Islet of Langerhans (tissue), 1 donor: ENCODE measurements at regions not wholly inside any gene's neighbourhood (a gene's known extent, or its start where the extent isn't known, plus 50 kb on each side); places are given as distances from the start of the nearest gene placed in this dataset.

ENCODE experiments used
- FAIRE-seq: peaks from one replicate; lab custom pipeline; 2011; peaks lifted over from hg19 to GRCh38; lab: Jason Lieb, UNC

GRCh38 chr15:25955628-25956027 is 92.5 kb upstream of the ATP10A start:
- FAIRE-seq, result no peak

- FAIRE-seq, result no peak
Observed at GRCh38 chr15:25954398-25954797, 91.3 kb upstream of the ATP10A start.

- FAIRE-seq, result no peak
Observed at GRCh38 chr15:25950014-25950413, 86.9 kb upstream of the ATP10A start.

- FAIRE-seq, result peak; percentile 9
Observed at GRCh38 chr15:25947323-25948314, 84.5 kb upstream of the ATP10A start.

- FAIRE-seq, result no peak
Observed at GRCh38 chr15:25946241-25946805, 83.2 kb upstream of the ATP10A start.

GRCh38 chr15:25944386-25944785 is 81.3 kb upstream of the ATP10A start:
- no peak for FAIRE-seq

DNA sequence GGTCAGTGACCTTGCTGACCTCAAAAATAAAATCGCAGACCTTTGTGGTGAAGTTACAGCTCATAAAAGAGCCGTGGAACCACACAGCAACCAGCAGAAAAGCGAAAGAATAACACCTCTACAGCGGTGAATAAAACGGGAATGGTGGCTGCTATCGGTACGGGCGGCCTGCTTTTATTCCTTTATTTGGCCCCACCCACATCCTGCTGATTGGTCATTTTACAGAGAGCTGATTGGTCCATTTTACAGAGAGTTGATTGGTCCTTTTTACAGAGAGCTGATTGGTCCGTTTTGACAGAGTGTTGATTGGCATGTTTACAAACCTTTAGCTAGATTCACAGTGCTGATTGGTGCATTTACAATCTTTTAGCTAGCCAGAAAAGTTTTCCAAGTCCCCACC is 80.7 kb upstream of the ATP10A start:
- no peak for FAIRE-seq

DNA sequence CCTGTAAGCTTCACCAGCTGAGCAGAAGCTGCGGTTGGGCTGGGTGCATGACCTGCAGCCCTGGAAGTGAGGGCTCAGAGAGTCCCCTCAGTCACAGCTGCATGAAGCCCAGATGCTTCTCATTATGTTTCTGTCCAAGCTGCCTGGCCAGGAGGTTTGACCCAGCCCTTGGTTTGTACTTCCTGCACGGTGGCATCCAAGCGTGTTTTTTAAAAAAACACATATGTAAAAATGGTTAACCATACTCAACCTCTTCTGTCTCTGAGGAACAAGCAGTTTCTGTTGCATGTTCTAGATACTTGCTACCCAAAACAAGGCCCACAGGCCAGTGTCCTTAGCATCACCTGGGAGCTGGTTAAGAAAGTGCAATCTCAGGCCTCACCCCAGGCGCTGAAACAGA is 76.0 kb upstream of the ATP10A start:
- no peak for FAIRE-seq

- no peak for FAIRE-seq
Observed at GRCh38 chr15:25937796-25938195, 74.7 kb upstream of the ATP10A start.

- FAIRE-seq, result no peak
Observed at GRCh38 chr15:25936004-25936403, 72.9 kb upstream of the ATP10A start.

DNA sequence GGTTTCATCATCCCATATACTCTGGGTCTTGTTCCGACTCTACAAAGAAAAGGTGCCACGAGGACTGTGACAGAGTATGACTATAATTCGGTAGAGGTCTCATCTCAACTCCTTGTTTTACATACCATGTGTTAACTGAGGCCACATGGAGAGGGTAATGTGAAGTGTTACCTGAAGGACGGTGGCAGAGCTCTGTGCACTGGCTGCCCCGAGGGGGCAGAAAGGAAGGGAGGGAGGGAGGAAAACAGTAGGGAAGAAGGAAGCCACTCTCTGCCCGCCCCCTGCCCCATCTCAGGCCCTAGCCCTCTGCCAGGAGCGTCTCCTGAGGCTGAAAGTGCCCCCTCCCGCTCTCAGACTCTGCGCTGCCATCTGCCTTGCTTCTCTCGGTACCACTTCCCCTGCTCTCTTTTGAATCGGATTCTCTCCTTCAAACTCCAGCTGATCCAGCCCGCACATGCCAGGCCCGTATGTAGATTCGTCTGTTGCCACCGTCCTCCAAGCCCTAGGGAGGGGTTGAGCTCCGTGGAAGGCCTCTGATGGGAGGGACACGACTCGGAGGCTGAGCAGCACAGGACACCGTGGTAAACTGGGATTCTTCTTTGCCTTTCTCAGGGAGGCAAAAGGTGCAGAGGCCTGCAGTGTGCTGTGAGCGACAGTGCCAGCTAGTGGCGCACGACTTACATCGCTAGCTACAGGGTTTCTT is 70.5 kb upstream of the ATP10A start:
- no peak for FAIRE-seq

GRCh38 chr15:25932696-25933095 is 69.6 kb upstream of the ATP10A start:
- FAIRE-seq, result no peak

- FAIRE-seq, result no peak
Observed at GRCh38 chr15:25931851-25932250, 68.7 kb upstream of the ATP10A start.

DNA sequence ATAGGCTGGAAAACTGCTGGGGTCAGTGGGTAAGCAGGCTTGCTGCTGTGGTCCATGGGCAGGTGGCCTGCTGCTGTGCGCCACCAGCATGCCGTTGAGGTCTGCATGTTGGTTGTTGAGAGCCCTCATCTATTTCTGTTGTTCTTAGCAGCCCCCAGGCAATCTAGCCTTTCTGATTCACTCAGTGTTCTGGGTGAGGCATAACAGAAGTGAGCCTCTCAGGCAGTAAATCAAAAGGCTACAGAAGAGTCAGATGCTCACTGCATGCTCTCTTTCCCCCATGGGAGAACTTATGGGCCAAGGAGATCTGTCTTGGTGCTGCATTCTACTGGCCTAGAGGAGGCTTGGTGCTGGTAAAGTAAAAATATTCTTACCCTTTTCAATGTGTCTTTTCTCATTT is 67.8 kb upstream of the ATP10A start:
- FAIRE-seq, result no peak
